ENCODE measurements at regions not wholly inside any gene's neighbourhood (a gene's known extent, or its start where the extent isn't known, plus 50 kb on each side); places are given as distances from the start of the nearest gene placed in this dataset.

GRCh38 chr2:238790126-238790832 is 57.6 kb upstream of the TWIST2 start (continued):
- TF ChIP-seq, protein P1, sequence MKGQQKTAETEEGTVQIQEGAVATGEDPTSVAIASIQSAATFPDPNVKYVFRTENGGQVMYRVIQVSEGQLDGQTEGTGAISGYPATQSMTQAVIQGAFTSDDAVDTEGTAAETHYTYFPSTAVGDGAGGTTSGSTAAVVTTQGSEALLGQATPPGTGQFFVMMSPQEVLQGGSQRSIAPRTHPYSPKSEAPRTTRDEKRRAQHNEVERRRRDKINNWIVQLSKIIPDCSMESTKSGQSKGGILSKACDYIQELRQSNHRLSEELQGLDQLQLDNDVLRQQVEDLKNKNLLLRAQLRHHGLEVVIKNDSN (IDR thresholded peaks at IDR 0.05; ENCODE audit: borderline replicate concordance, low read depth), result no peak
- TF ChIP-seq TEAD4 (IDR thresholded peaks at IDR 0.05; ENCODE audit: borderline replicate concordance, insufficient read depth), result no peak
- no peak for TF ChIP-seq RXRA (IDR thresholded peaks at IDR 0.05; ENCODE audit: borderline replicate concordance, low read depth)
- no peak for TF ChIP-seq CHD2 (IDR thresholded peaks at IDR 0.05; ENCODE audit: low read length, partially characterized antibody)
- TF ChIP-seq ELF1 (IDR thresholded peaks at IDR 0.05), result no peak
- no peak for TF ChIP-seq MAX (IDR thresholded peaks at IDR 0.05; ENCODE audit: low read depth)
- no peak for TF ChIP-seq MXI1 (IDR thresholded peaks at IDR 0.05; ENCODE audit: low read depth, low read length)
- no peak for TF ChIP-seq REST (IDR thresholded peaks at IDR 0.05; ENCODE audit: low read depth, low read length)

- Histone ChIP-seq H3K9ac (no peak overlapping the region), H3K79me2 (ENCODE audit: insufficient read depth) (no peaks in the 10 kb centered on the region), H3K36me3 (replicated peaks in 1 of 2; ENCODE audit: control insufficient read depth in 1 of 2, insufficient read depth in 2 of 2, low read length in 1 of 2) (no peaks in the 10 kb centered on the region), H3F3A (replicated peaks; ENCODE audit: insufficient read depth) (no peaks in the 10 kb centered on the region), H3K27me3 (ENCODE audit: insufficient read depth) (no peaks in the 10 kb centered on the region), H2AFZ (ENCODE audit: low read depth) (no peak overlapping the region), H3K9me3 (no peaks in the 10 kb centered on the region), H3K4me1 (ENCODE audit: control insufficient read depth in 1 of 2, insufficient read depth in 2 of 2, low read depth in 1 of 2, low read length in 1 of 2) (no peaks in the 10 kb centered on the region), H3K4me3 (ENCODE audit: low read depth in 2 of 2, low read length in 1 of 2) (no peak overlapping the region), H3K27ac (ENCODE audit: low read depth in 2 of 2, low read length in 1 of 2) (no peak overlapping the region), H3K4me2 (no peak overlapping the region), H4K20me1 (ENCODE audit: insufficient read depth) (no peaks in the 10 kb centered on the region), H3K9me2 (no peaks in the 10 kb centered on the region)
- no peak for DNase-seq
- ChIA-PET CTCF (interaction anchor here (0.6 kb wide), 1 partner anchor 267 kb away, joined by 3 read pairs; no protein-coding TSS in a partner anchor), POLR2A (no interaction called here)
- 82% methylated on average over 11 of the region's 12 CpGs for WGBS (ENCODE audit: low lambda C conversion rate)
- TF ChIP-seq PBX3 (IDR thresholded peaks at IDR 0.05) (no peak), TAF1 (IDR thresholded peaks at IDR 0.05; ENCODE audit: borderline replicate concordance, low read depth, low read length) (no peak), RFX5 (IDR thresholded peaks at IDR 0.05; ENCODE audit: low read length) (no peak), NRF1 (IDR thresholded peaks at IDR 0.05; ENCODE audit: low read depth, low read length) (no peak), REST (IDR thresholded peaks at IDR 0.05; ENCODE audit: low read depth, low read length) (no peak), CHD2 (IDR thresholded peaks at IDR 0.05; ENCODE audit: low read length, partially characterized antibody) (no peak), TEAD4 (IDR thresholded peaks at IDR 0.05; ENCODE audit: borderline replicate concordance, insufficient read depth) (no peak), NFIC (IDR thresholded peaks at IDR 0.05; ENCODE audit: borderline replicate concordance) (no peak)
- TF ChIP-seq, protein P1 (IDR thresholded peaks at IDR 0.05; ENCODE audit: borderline replicate concordance, low read depth), result no peak
- TF ChIP-seq, protein P2, sequence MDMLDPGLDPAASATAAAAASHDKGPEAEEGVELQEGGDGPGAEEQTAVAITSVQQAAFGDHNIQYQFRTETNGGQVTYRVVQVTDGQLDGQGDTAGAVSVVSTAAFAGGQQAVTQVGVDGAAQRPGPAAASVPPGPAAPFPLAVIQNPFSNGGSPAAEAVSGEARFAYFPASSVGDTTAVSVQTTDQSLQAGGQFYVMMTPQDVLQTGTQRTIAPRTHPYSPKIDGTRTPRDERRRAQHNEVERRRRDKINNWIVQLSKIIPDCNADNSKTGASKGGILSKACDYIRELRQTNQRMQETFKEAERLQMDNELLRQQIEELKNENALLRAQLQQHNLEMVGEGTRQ (IDR thresholded peaks at IDR 0.05; ENCODE audit: borderline replicate concordance, low read depth, low read length), result no peak
- TF ChIP-seq, protein P3, sequence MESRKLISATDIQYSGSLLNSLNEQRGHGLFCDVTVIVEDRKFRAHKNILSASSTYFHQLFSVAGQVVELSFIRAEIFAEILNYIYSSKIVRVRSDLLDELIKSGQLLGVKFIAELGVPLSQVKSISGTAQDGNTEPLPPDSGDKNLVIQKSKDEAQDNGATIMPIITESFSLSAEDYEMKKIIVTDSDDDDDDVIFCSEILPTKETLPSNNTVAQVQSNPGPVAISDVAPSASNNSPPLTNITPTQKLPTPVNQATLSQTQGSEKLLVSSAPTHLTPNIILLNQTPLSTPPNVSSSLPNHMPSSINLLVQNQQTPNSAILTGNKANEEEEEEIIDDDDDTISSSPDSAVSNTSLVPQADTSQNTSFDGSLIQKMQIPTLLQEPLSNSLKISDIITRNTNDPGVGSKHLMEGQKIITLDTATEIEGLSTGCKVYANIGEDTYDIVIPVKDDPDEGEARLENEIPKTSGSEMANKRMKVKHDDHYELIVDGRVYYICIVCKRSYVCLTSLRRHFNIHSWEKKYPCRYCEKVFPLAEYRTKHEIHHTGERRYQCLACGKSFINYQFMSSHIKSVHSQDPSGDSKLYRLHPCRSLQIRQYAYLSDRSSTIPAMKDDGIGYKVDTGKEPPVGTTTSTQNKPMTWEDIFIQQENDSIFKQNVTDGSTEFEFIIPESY (IDR thresholded peaks at IDR 0.05; ENCODE audit: borderline replicate concordance, low read depth), result no peak
These were observed 57.1 kb upstream of the TWIST2 start for GRCh38 chr2:238790833-238791230.

Measured in SK-N-SH (cell line).